GM10248 (cell line): ENCODE measurements at regions not wholly inside any gene's neighbourhood (a gene's known extent, or its start where the extent isn't known, plus 50 kb on each side); places are given as distances from the start of the nearest gene placed in this dataset.
"Not testable (repeated sequence)": the region's sequence is repeated elsewhere in the genome, so short reads cannot be mapped to it uniquely, and the experiment has no call there.

ENCODE experiments used
- CTCF ChIA-PET: fragments of 300-600 bp; sonication (Branson Sonifier 250); formaldehyde crosslinking; extraction: SDS; loops from one replicate; lab custom pipeline; 2021; ENCODE audit warnings: antibody characterized with exemption; lab: Yijun Ruan, JAX
- POLR2A ChIA-PET: fragments of 350-650 bp; sonication (Branson Sonifier 250); formaldehyde crosslinking; extraction: SDS; loops from one replicate; lab custom pipeline; 2020; ENCODE audit warnings: antibody characterized with exemption; lab: Yijun Ruan, JAX
- DNase-seq: peaks from one replicate; pipeline ENCODE4 v3.0.0; 2012; ENCODE audit errors: extremely low spot score
- TF ChIP-seq, protein P1 (sequence below): IDR thresholded peaks from 2 replicates; pipeline ENCODE4 v1.5.1; 2012; ENCODE audit warnings: mild to moderate bottlenecking, low read depth; ENCODE audit errors: extremely low read depth, missing control alignments, control extremely low read depth

DNA sequence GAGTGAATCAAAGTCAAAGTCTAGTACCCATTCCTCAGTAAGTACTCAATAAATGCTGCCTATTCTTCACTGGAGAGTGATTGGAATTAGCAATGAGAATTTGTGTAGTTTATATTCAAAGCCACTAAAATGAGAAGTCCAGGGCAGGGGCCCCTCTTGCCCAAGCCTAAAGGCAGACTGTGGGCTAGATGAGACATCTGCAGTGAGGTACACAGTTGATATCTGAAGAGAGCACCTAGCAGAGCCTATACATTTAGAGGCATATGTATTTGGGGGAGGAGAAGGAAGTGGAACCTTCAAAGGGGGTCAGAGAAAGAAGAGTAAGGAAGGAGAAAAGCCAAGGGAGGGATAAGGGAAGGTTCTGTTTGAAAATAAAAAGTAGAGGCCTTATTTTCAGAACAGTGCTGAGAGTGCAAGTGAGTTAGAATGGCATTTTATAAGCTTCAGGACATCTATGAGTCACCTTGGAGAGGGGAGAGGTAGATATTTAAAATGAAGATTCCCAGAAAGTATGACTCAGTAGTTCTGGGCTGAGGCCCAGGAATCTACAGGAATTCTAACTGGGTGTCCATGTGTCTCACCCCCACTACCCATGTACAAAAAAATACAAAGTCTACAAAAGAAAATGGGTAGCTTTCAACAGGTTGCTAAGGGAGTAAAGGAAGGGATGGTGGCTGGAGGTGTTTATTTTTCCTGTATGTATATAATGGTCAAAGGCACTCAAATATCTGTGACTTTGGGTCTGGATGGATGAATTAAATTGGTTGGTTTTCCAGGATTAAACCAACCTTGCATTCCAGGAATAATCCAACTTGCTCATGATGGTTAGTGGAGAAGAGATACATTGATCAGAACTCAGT, 135.1 kb downstream of the ZFP64 start:
- ChIA-PET CTCF (no interaction called here), POLR2A (no interaction called here)
- no peak for DNase-seq
- TF ChIP-seq, protein P1, sequence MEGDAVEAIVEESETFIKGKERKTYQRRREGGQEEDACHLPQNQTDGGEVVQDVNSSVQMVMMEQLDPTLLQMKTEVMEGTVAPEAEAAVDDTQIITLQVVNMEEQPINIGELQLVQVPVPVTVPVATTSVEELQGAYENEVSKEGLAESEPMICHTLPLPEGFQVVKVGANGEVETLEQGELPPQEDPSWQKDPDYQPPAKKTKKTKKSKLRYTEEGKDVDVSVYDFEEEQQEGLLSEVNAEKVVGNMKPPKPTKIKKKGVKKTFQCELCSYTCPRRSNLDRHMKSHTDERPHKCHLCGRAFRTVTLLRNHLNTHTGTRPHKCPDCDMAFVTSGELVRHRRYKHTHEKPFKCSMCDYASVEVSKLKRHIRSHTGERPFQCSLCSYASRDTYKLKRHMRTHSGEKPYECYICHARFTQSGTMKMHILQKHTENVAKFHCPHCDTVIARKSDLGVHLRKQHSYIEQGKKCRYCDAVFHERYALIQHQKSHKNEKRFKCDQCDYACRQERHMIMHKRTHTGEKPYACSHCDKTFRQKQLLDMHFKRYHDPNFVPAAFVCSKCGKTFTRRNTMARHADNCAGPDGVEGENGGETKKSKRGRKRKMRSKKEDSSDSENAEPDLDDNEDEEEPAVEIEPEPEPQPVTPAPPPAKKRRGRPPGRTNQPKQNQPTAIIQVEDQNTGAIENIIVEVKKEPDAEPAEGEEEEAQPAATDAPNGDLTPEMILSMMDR, result no peak

DNA sequence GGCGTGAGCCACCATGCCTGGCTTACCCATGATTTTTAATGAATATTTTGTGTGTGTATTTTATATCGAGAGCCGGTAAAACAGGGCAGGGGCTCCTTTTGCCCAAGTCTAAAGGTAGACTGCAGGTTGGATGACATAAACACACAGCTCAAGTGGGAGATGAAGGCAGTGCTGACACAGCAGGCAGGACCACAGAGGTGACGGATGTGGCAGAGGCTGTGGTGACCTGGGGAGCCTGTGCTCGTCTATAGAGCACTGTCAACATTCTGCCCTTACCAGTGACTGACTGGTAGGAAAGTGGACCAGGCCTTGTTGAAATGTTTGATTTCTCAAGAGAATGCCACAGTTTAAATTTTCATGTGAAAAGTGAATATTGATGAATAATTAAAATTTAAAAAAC, 137.5 kb downstream of the ZFP64 start:
- TF ChIP-seq, protein P1, result no peak
- no peak for DNase-seq
- POLR2A ChIA-PET, result no interaction called here
- CTCF ChIA-PET, result no interaction called here

DNA sequence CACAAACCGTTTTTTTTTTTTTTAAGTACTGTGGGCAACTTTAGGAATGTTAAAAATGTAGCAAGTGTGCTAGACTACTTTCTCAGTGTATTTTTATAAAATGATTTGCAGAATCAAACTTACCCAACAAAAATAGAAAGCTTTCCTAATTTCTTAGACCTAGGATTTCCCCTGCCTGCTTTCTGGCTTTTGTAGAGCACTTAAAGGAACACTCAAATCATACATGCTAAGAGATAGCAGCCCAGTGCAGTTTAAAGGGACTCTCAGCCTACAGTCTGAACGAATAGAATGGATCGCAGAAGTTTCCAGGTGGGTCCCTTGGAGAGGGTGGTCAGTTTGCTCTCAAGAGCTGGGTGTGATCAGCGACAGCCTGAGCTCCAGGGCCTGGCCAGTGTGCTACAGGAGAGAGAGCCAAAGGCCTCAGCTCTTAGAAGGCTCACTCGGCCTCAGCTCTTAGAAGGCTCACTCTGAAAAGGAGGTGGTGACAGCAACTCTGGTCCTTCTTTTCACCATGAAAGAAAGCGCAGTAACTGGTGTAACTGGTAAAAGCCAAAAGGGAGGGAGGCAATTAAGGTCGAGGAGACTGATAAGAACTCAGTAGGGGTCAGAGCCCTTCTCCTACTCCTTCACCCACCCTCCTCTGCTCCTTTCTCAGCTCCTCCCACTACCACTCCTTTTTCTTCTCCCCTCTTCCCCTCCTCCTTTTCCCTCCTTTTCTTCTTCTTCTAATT, 142.4 kb downstream of the ZFP64 start:
- POLR2A ChIA-PET, result no interaction called here
- DNase-seq, result no peak
- TF ChIP-seq, protein P1, result no peak
- CTCF ChIA-PET, result no interaction called here

DNA sequence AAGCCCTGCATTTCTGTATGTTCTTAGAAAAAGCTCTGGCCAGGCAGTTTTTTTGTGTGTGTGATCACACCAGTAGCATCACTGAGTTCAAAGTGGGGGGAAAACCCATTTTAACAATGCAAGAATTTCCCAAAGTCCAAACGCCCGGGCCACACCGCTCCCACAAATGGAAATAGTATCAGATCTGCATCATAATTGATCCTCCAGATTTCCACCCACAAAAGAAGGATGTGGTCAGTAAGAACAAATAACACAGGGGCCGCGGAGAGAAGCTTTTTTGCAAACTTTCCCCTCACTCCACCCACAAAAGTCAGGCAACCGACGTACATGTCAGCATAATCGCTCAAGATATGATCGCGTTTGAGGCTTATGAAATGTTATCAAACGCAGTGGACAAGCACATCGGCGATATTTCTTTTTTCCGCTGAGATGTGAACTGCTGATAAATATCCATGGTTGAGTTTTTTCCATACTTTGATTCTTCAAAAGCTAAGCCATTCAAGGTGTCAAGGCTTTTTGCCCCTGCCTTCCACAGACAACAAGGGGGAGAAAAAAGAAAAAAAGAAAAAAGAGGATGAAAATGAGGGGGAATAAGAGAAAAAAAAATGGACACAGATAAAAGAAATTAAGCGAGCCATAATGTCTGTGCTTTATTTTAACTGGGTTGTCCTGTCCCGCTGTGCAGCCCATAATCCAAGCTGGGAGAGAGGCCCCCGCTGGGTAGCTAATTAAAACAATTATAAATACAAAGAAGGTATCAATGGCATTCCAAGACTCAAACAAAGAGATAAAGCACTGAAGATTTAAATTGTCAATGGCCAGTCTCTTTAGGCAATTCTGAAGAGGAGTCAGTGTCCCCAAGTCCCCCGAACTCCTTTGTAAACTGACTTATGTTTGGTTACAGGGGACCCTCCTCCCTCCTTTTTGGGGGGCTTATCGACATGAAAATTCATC, 143.5 kb downstream of the ZFP64 start:
- ChIA-PET POLR2A (no interaction called here), CTCF (no interaction called here)
- TF ChIP-seq, protein P1, result no peak
- no peak for DNase-seq

DNA sequence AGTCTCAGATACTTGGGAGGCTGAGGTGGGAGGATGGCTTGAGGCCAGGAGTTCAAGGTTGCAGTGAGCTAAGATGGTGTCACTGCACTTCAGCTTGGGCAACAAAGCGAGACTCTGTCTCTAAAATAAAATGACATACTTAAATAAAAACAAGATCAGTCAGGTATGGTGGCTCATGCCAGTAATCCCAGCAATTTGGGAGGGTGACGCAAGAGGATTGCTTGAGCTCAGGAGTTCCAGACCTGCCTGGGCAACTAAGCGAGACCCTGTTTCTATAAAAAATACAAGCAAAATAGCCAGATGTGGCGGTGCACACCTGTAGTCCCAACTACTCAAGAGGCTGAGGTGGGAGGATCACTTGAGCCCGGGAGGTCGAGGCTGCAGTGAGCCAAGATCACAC, 149.6 kb downstream of the ZFP64 start:
- no peak for DNase-seq
- ChIA-PET CTCF (no interaction called here), POLR2A (no interaction called here)
- TF ChIP-seq, protein P1, result no peak

DNA sequence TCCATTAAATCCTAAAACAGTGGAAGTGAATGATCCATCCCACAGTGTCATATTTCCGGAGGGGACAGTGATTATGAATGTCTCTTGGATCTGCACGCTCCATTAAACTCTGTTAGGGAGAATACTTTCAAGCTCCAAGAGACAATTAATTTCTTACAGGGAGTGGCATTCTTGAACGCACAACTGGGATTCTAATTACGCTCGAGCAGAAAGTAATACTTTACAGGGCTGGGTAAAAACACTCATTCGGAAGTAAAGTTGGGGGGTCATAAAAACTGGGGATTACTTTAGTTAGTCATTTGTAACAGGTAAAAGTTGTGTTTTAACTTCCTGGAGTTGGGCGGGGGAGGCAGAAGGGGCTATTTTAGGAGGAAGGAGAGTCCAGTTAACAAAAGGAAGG, 151.8 kb downstream of the ZFP64 start:
- POLR2A ChIA-PET, result no interaction called here
- CTCF ChIA-PET, result no interaction called here
- no peak for DNase-seq
- TF ChIP-seq, protein P1, result no peak

DNA sequence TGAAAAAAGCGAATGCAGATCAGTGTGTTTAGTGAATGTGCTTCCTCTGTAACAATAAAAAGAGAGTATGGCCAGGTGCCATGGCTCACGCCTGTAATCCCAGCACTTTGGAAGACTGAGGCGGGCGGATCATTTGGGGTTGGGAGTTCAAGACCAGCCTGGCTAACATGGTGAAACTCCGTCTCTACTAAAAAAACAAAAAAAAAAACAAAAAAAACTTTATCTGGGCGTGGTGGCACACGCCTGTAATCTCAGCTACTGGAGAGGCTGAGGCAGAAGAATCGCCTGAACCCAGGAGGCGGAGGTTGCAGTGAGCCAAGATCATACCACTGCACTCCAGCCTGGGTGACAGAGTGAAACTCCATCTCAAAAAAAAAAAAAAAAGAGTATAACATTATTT, 152.9 kb downstream of the ZFP64 start:
- POLR2A ChIA-PET, CTCF ChIA-PET: not testable (repeated sequence)

More for the DNA sequence above, 152.9 kb downstream of the ZFP64 start:
- DNase-seq, result not testable (repeated sequence)
